Mononuclear cell (primary cell): ENCODE measurements at regions not wholly inside any gene's neighbourhood (a gene's known extent, or its start where the extent isn't known, plus 50 kb on each side); places are given as distances from the start of the nearest gene placed in this dataset.
"Not testable (repeated sequence)": the region's sequence is repeated elsewhere in the genome, so short reads cannot be mapped to it uniquely, and the experiment has no call there.

Experiments used
- H3K27me3 ChIP-seq: 2 replicates; pipeline ENCODE4 v1.6.0; 2011; ENCODE audit warnings: low read length, control low read depth; ENCODE audit not compliant: insufficient read depth
- H3K4me1 ChIP-seq: 2 replicates; pipeline ENCODE4 v1.5.1; 2011; ENCODE audit warnings: mild to moderate bottlenecking, low read length, control low read depth; ENCODE audit not compliant: insufficient read depth
- H3K4me3 ChIP-seq: 2 replicates; pipeline ENCODE4 v1.5.1; 2011; ENCODE audit warnings: mild to moderate bottlenecking, low read length, moderate library complexity
- H3K9me3 ChIP-seq: 2 replicates; pipeline ENCODE4 v1.5.1; 2011; ENCODE audit warnings: low read depth, mild to moderate bottlenecking, control low read depth, low read length

DNA sequence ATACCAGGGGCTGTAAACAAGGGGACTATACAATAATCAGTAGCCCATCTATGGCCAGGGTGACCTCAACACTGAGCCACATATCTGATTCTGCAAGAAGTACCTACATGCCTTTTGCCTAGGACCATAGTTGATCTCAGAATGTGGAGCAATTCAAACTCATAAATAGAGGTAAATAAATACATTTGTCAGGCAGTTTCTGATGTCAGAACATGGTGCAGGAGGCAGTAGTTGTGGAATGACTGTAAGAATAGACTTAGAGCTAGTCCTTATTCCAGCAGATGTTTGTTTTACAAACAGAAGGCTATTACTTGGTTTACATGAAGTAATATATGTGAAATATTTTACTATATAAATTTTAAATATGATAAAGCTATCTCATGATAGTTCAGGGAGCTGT, 330.7 kb upstream of the DAB2 start:
- H3K4me1 ChIP-seq: peaks cover 2% of the 10 kb centered on the region
- H3K4me3 ChIP-seq: no peak overlapping the region

DNA sequence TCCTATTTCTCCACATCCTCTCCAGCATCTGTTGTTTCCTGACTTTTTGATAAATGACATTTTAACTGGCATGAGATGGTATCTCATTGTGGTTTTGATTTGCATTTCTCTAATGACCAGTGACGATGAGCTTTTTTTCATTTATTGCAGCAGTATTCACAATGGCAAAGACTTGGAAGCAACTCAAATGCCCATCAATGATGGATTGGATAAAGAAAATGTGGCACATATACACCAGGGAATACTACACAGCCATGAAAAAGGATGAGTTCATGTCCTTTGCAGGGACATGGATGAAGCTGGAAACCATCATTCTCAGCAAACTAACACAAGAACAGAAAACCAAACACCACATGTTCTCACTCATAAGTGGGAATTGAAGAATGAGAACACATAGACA, 329.0 kb upstream of the DAB2 start:
- H3K9me3 ChIP-seq, H3K4me1 ChIP-seq, H3K27me3 ChIP-seq, H3K4me3 ChIP-seq: not testable (repeated sequence)

More for the DNA sequence above, 330.7 kb upstream of the DAB2 start:
- H3K9me3 ChIP-seq: no peaks in the 10 kb centered on the region
- H3K27me3 ChIP-seq: no peaks in the 10 kb centered on the region

DNA sequence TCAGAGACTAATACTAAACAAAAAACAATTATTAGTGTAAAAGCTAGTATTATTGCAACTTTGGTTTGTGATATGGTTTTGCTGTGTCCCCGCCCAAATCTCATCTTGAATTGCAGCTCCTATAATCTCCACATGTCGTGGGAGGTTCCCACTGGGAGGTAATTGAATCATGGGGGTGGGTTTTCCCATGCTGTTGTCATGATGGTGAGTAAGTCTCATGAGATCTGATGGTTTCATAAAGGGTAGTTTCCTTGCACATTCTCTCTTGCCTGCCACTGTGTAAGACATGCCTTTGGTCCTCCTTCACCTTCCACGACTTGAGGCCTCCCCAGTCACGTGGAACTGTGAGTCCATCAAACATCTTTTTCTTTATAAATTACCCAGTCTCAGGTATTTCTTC, 325.9 kb upstream of the DAB2 start:
- no peaks in the 10 kb centered on the region for H3K9me3 ChIP-seq
- no peaks in the 10 kb centered on the region for H3K27me3 ChIP-seq
- H3K4me1 ChIP-seq: no peaks in the 10 kb centered on the region
- no peak overlapping the region for H3K4me3 ChIP-seq

DNA sequence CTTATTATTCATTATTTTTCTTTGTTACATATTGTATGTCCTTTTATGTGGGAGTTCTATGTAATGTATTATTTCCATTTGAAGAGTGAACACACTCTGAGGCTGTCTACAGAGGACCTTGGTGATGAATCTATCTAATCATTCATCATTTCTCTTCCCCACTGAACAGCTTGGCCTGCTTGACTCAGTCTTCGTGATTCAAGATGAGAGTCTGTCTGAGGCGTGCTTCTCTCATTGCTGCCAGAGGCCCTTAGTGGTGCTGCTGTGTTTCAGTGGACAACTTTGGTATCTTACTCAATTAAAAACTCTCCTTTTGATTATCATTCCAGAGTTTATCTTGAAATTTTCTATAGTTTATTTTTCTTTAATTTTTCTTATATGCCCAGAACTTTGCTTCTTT, 318.1 kb upstream of the DAB2 start:
- H3K9me3 ChIP-seq: no peaks in the 10 kb centered on the region
- H3K4me1 ChIP-seq: no peaks in the 10 kb centered on the region
- no peaks in the 10 kb centered on the region for H3K27me3 ChIP-seq
- no peak overlapping the region for H3K4me3 ChIP-seq

DNA sequence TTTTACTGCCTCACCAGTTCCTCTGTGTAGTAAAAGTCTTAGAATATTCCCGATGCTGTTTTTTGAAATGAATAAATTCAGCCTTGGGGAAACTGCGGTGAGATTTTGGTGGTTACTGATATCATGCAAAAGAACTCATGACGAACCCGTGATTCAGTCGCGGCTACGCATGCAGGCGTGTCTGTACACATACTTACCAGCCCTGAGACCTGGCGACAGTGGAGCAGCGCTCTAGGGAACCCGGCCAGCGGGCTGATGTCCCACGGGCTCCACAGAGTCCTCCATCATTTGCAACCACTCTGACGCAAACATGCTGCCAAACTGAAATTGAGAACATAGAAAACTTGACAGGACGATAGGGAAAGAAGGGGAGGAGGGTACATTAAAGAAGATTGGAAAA, 315.6 kb upstream of the DAB2 start:
- Histone ChIP-seq H3K27me3 (peaks cover 2% of the 10 kb centered on the region), H3K4me3 (no peak overlapping the region), H3K9me3 (no peaks in the 10 kb centered on the region), H3K4me1 (no peaks in the 10 kb centered on the region)

DNA sequence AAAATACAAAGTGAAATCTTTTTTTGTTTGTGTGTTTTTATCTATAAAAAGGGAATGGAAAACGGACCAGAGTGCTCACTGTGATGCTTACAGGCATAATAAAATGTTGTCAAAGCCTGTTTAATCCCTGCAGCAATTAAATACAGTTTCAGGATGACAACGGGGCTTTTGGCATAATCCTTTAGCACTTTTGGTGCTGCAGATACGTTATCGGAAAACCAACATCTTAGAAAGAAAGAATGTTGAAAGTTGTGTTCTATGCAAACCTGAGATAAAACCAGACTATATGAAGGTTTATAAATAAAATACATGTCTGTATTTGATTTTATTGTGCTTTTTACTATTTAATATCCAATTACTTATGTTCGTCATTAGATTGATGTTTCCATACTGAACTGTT, 307.4 kb upstream of the DAB2 start:
- no peaks in the 10 kb centered on the region for H3K9me3 ChIP-seq
- no peak overlapping the region for H3K4me3 ChIP-seq
- no peaks in the 10 kb centered on the region for H3K4me1 ChIP-seq

DNA sequence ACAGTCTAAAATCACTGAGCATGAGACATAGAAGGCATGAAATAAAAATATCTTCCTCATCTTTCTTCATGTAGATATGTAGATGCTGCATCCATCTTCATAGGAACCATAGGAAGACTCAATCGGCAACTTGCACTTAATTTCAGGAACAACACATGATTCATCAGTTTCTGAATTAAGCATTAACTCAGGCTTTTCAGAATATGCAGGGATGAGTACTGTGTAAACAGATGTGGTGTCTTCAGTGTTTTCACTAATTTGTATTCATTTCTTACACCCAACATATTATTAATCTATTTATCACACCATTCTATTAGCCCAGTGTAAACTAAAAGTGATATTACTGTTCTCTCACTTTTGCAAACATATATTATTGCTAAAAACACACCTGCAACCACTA, 305.9 kb upstream of the DAB2 start:
- Histone ChIP-seq H3K4me1 (no peaks in the 10 kb centered on the region), H3K4me3 (no peak overlapping the region), H3K27me3 (no peaks in the 10 kb centered on the region), H3K9me3 (no peaks in the 10 kb centered on the region)

More for the DNA sequence above, 307.4 kb upstream of the DAB2 start:
- peaks cover 1% of the 10 kb centered on the region for H3K27me3 ChIP-seq

DNA sequence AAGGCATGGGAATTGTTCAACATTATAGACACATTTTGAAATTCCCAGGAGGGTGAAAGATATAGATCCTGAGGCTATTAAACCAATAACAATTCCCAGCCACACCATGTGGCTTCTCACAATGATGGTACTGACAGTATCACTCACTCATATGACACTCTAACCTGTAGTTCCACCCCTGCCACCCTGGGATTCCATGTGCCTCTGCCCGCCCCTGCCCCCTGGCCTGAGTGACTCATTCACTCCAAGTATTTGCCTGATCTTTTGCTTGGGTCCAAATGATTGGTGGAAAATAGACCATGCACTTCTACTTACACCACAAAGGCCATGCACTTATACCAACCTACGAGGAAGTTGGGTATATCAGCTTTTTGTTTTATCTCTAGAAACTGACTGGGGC, 305.2 kb upstream of the DAB2 start:
- Histone ChIP-seq H3K9me3 (no peaks in the 10 kb centered on the region), H3K27me3 (no peaks in the 10 kb centered on the region), H3K4me1 (no peaks in the 10 kb centered on the region), H3K4me3 (no peak overlapping the region)

DNA sequence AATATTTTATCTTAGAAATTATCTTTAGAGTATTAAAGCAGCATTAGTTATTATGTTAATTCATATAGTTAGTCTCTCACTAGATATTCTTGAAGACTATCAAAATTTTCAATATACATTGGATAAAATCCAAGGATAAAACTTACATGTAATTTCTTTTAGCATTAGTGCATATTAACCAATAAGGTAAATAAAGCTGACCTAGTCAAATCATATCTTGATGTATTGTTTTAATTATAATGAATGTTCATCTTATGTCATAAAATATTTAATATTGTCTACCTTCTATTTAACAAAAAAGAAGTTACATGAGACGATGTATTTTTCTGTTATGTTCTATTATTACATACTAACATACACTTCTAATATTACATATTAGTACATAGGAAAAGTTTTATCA, 301.7 kb upstream of the DAB2 start:
- Histone ChIP-seq H3K4me1 (no peaks in the 10 kb centered on the region), H3K27me3 (no peaks in the 10 kb centered on the region), H3K9me3 (no peaks in the 10 kb centered on the region), H3K4me3 (no peak overlapping the region)

DNA sequence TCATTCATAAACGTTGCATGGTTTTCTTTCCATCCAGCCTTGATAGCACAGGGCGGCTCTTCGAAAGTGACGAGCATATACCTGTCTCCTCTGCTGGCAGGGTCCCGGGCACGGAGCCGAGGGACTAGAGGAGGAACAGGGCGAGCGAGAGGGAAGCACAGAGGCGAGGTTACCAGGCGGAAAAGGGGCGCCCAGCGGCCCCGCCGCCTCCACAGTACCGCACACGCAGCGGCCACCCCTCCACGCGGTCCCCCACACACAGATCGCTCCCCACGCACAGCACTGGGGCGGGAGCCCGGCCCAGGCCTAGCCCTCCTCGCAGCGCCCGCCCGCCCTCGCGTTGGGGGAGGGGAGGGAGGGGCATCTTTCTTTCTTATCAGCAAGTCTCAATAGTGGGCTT, 296.6 kb upstream of the DAB2 start:
- Histone ChIP-seq H3K4me3 (no peak overlapping the region), H3K4me1 (no peaks in the 10 kb centered on the region), H3K27me3 (no peaks in the 10 kb centered on the region), H3K9me3 (no peaks in the 10 kb centered on the region)

DNA sequence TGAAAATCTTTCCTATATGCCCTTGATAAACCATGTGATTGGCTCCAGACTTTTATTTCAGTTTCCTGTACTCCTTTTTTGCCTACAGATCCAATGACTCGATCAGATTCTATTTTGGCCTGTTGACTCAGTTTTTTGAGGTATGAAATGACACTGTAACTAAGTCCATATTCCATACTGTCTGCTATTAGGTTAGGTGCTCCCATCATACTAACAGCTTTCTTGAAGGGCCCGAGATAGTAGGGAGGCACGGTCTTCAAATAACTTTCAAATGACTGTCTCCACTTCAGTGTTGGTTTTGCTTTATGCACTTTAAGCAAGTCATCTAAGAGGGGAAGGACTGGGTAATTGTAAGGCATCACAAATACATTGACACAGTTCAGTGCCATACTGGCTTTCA, 295.4 kb upstream of the DAB2 start:
- no peaks in the 10 kb centered on the region for H3K4me1 ChIP-seq
- no peaks in the 10 kb centered on the region for H3K9me3 ChIP-seq
- H3K27me3 ChIP-seq: no peaks in the 10 kb centered on the region
- H3K4me3 ChIP-seq: no peak overlapping the region

DNA sequence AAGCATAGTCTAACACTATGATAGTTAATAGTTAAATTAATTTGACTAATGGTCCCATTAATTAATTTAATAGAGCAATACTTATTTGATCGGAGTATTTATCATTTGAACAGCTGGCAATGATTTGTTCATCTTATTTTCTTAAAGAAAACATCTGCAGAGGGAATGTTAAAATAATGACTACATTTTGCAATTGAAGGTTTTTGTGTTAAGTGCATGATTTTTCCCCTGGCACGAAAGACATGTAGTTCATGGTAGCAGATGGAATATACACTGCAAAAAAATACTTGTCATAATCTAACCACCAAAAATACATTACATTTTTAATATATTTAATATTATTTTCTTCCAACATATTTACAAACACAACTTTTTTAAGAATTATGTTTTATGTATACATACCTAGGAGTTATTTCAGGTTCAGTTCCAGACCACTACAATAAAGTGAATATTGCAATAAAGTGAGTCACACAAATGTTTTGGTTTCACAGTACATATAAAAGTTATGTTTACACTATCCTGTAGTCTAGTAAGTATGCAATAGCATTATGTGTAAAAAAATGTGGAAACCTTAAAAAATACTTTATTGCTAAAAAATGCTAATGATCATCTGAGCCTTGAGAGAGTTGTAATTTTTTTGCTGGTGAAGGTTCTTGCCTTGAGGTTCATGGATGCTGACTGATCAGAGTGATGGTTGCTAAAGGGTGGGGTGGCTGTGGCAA, 292.6 kb upstream of the DAB2 start:
- Histone ChIP-seq H3K27me3 (no peaks in the 10 kb centered on the region), H3K9me3 (no peaks in the 10 kb centered on the region), H3K4me3 (no peak overlapping the region), H3K4me1 (peaks cover 3% of the 10 kb centered on the region)

DNA sequence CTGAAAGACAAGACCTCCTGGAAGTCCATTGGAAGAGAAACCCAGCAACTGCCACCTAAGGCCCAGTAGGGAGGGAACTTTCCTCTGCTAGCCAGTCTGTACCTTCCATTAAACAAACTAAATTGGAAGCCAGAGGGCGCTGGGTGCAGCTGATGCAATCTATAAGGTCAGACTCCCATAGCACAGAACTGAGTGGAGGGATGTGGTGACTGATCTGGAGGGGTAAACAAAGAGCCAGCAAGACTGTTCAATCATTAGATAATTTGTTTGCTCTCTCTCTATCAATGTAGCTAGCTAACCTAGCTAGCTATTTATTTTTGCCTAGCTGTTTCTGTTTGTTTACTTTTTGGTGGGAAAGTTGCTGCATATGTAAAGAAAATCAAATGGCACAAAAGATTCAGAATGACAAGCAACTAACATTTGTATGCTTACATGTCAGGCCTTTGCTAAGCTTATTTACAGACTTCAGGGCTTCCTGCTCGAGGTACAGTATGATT, 291.8 kb upstream of the DAB2 start:
- Histone ChIP-seq H3K4me3 (no peak overlapping the region), H3K27me3 (no peaks in the 10 kb centered on the region), H3K4me1 (peaks cover 3% of the 10 kb centered on the region), H3K9me3 (no peaks in the 10 kb centered on the region)

DNA sequence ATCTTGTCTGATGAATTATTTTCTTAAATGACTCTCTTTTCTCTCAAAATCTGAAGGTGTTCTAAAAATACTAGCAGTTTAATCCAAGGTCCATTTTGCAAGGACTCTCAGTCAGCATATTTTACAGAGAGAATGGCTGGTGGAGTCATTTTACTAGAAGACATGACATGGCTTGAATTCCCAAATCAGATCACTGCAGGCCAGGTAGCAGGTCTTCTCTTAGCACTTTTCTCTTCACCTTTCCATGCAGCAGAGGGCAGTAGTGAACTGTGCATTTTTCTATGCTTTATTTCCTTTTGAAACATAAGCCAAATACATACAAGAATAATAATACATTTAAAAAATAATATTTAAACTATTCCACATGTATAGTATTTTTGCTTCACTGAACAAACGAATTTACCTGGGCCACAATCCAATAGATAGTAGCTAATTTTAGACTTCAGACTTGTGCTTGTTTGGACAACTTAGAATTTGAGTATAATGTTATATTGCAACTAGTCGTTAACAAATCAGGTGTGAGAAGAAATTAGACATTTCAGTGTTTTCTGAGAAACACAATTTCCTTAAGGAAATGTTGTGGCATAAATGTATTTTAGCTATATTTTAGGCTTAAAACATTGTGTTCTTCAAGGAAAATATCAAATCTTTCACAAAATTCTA, 289.4 kb upstream of the DAB2 start:
- no peaks in the 10 kb centered on the region for H3K9me3 ChIP-seq
- no peaks in the 10 kb centered on the region for H3K27me3 ChIP-seq
- no peak overlapping the region for H3K4me3 ChIP-seq
- peaks cover 3% of the 10 kb centered on the region for H3K4me1 ChIP-seq

DNA sequence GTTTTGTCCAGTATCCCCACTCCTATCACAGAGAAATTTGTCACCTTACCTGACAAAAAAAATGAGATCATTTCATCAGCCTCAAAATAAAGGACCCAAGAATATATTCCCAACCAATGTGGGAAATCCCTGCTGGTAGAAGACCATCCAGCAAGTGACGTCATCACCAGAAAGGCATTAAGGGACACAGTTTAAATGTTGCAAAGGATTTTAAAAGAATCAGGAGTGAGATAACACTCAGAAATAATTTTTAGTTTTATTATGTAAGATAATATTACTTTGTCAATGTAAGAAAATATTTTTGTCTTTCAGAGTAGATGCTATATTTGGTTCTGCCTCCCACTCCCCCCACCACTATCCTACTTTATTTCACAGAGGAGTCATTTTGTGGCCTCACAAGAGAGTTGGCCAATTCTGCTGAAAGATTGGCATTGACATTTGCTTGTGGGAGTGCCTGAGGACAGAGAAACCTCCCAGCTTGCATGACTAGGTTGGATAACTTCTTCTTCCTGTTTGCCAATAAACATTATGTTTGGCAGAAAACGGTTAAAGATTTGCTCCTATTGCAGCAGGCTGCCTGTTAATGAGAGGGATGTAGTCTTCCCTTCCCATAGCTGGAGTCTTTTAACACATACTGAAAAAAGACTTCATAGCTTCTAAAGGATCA, 288.6 kb upstream of the DAB2 start:
- no peaks in the 10 kb centered on the region for H3K9me3 ChIP-seq
- H3K27me3 ChIP-seq: no peaks in the 10 kb centered on the region
- peaks cover 3% of the 10 kb centered on the region for H3K4me1 ChIP-seq
- no peak overlapping the region for H3K4me3 ChIP-seq
